ELF-1 (cell line): ENCODE measurements at regions not wholly inside any gene's neighbourhood (a gene's known extent, or its start where the extent isn't known, plus 50 kb on each side); places are given as distances from the start of the nearest gene placed in this dataset.
"Not testable (repeated sequence)": the region's sequence is repeated elsewhere in the genome, so short reads cannot be mapped to it uniquely, and the experiment has no call there.

ENCODE experiments used
- DNase-seq: peaks from one replicate; pipeline ENCODE4 v3.0.0-alpha.2; 2016; ENCODE audit warnings: low read depth, low spot score

- no peak for DNase-seq
These were observed 361.4 kb upstream of the POU5F2 start for GRCh38 chr5:94102849-94103248.

DNA sequence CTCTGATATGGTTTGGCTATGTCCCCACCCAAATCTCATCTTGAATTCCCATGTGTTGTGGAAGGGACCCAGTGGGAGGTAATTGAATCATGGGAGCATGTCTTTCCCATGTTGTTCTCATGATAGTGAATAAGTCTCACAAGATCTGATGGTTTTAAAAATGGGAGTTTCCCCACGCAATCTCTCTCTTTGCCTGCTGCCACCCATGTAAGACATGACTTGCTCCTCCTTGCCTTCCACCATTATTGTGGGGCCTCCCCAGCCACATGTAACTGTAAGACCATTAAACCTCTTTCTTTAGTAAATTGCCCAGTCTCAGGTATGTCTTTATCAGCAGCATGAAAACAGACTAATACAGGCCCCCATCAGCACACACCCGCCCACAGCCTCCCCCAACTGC, 356.0 kb upstream of the POU5F2 start:
- DNase-seq: not testable (repeated sequence)

GRCh38 chr5:94094793-94095441, 353.5 kb upstream of the POU5F2 start:
- DNase-seq: no peak

- no peak for DNase-seq
These were observed 351.9 kb upstream of the POU5F2 start for GRCh38 chr5:94093300-94093699.

DNA sequence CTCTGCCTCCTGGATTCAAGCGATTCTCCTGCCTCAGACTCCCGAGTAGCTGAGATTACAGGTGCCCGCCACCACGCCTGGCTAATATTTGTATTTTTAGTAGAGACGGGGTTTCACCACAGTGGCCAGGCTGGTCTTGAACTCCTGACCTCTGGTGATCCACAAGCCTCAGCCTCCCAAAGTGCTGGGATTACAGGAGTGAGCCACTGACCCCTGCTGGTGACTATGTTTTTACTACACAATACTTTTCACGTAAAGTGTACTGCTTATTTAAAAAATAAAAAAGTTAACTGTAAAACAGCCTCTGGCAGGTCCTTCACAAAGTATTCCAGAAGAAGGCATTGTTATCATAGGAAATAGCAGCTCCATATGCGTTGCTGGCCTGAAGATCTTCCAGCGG, 345.2 kb upstream of the POU5F2 start:
- peak; percentile 4 for DNase-seq

DNA sequence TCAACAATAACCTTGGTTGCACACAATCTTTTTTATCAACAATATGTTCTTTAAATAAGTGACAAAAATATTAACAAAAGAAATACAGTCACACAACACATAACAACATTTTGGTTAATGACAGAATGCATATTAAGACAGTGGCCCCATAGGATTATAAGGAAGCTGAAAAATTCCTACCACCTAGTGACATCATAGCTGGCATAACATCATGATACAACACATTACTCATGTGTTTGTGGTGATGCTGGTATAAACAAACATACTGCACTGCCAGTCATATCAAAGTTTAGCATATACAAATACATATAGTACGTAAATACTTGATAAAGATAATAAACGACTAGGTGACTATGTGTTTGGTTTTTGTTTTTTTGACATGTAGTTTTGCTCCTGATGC, 344.8 kb upstream of the POU5F2 start:
- DNase-seq: no peak

DNA sequence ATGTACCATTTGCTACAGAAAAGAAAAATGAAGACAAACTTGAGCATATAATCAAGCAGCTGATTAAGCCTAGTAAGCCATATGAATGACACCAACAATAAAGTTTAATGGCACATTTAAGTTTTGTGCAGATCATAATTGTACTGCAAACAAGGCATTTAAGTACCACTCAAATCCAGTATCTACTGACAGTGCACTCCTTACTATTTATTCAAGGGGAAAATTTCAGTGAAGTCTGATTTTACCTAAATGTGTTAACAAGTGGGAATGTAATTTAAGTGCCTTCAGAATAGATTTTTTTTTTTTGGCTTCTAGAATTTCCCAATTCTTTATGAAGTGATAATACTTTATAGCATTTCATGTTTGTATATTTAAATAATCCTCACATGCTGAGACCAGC, 341.0 kb upstream of the POU5F2 start:
- no peak for DNase-seq

- no peak for DNase-seq
These were observed 339.7 kb upstream of the POU5F2 start for GRCh38 chr5:94081088-94081487.

GRCh38 chr5:94080390-94080789, 339.0 kb upstream of the POU5F2 start:
- DNase-seq: no peak

- no peak for DNase-seq
These were observed 330.7 kb upstream of the POU5F2 start for GRCh38 chr5:94072116-94072515.

- DNase-seq: no peak
These were observed 325.2 kb upstream of the POU5F2 start for GRCh38 chr5:94066437-94067207.

- DNase-seq: no peak
These were observed 322.6 kb upstream of the POU5F2 start for GRCh38 chr5:94064025-94064424.

DNA sequence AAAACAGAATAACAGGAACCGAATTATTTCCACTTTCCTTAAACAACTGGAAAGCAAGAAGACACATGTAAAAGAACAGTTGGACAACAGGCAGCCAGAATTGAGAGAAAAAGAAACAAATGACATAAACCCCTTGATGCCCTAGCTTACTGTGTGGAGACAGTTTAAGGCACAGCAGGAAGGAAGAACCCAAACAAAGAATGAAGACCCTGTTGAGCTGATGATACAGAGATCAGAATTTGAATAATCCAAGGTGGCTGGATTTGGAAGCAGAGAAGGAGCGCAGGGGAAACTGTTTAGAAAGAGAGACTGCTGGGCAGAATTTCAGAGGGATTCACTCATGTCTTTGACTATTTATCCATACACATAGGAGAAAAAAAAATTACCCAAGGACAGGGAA, 316.3 kb upstream of the POU5F2 start:
- peak; percentile 18 for DNase-seq

DNA sequence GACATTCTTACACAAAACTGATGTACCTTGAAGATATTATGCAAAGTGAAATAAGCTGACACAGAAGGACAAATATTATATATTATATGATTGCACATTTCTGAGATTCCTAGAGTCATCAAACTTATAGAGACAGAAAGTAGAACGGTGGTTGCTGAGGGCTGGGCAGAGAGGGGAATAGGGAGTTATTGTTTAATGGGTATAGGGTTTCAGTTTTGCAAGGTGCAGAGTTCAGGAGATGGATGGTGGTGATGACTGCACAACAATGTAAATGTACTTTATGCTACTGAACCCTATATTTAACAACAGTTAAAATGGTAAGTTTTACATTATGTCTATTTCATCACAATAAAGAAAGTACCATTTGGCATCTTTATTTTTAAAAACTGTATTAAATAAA, 315.8 kb upstream of the POU5F2 start:
- no peak for DNase-seq

- DNase-seq: not testable (repeated sequence)
These were observed 308.0 kb upstream of the POU5F2 start for GRCh38 chr5:94049307-94049922.

DNA sequence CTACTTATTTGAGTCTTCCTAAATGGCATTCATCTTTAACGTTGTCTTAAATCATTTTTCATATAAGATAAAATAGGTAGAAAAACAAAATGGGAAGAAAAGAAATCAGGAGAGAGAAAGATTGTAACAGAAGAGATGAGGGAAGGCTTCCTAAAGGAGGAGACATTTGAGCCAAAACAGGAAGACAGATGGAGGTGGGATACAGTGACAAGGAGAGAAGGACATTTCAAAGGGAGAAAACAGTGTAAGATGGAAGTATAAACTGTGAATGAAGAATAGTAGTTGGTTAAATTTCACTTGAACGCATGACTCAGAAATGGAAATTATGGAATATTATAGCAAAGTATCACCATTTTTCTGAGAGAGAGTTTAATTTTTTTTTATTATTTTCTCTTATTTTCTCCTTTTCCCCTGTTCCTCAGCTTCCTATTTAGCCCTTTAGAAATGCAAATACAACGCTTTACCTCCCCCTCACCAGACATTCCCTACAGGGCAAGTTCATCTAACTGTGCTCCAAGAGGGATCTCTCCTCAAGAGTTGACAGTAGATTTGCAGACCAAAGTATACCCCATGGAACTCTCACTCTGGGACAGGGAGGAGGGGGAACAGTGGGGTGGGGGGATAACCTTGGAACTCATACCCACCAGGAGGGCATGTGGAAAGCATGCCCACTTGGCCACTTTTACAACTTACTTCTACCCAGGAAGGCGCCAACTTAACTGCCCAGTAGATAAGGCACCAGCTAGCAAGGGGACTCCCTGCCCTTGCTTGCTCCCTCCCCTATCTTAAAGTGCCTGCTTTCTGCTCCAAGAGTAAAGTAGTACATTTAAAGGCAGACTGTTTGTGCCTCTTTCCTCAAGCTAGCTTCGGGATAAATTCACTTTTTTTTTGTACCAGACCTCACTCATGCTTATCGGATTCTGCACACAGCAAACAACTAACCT, 304.7 kb upstream of the POU5F2 start:
- no peak for DNase-seq

- no peak for DNase-seq
These were observed 301.9 kb upstream of the POU5F2 start for GRCh38 chr5:94043311-94043710.

- DNase-seq: peak; percentile 48
These were observed 299.3 kb upstream of the POU5F2 start for GRCh38 chr5:94040591-94041148.

GRCh38 chr5:94039101-94039500, 297.7 kb upstream of the POU5F2 start:
- DNase-seq: no peak

DNA sequence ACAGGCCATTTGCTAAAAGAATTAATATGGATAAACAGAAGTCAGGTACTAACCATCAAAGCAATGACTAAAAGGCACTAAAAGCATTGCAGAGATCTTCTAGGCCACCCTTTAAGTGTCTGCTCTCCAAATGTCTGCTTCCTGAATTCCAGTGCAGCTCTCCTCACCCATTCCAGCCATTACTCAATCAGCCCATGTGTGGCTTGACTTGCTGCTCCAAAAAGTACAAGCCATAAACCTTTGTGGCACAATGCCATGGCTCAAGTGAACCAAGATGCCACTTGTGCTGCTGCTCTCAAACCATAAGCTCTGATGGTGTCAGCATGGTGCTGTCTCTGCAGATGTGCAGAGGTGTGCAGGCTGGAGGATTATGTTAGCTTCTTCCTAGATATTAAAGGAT, 290.2 kb upstream of the POU5F2 start:
- no peak for DNase-seq

DNA sequence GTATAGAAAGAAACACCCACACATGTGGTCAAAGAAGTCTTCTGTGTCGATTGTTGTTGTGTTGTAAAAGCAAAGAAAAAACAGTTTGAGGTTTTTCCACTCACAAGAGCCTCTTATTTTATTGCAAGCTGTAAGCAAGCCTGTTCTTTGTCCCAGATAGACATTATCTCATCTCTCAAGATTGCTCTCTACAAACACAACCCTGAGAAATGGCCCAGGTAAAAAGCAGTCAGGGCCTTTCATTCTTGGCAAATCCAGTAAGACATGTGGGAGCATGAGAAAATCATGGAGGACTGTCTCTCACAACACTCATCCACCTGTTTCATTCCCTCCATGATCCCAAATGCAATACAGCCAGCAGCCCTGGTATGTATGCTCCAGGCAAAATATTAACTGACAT, 286.6 kb upstream of the POU5F2 start:
- DNase-seq: no peak

GRCh38 chr5:94027145-94027544, 285.7 kb upstream of the POU5F2 start:
- DNase-seq: peak; percentile 25
